ENCODE measurements at regions not wholly inside any gene's neighbourhood (a gene's known extent, or its start where the extent isn't known, plus 50 kb on each side); places are given as distances from the start of the nearest gene placed in this dataset.
A peak's percentile ranks its signal among the peaks of the same experiment; 100 is the strongest.

DNA sequence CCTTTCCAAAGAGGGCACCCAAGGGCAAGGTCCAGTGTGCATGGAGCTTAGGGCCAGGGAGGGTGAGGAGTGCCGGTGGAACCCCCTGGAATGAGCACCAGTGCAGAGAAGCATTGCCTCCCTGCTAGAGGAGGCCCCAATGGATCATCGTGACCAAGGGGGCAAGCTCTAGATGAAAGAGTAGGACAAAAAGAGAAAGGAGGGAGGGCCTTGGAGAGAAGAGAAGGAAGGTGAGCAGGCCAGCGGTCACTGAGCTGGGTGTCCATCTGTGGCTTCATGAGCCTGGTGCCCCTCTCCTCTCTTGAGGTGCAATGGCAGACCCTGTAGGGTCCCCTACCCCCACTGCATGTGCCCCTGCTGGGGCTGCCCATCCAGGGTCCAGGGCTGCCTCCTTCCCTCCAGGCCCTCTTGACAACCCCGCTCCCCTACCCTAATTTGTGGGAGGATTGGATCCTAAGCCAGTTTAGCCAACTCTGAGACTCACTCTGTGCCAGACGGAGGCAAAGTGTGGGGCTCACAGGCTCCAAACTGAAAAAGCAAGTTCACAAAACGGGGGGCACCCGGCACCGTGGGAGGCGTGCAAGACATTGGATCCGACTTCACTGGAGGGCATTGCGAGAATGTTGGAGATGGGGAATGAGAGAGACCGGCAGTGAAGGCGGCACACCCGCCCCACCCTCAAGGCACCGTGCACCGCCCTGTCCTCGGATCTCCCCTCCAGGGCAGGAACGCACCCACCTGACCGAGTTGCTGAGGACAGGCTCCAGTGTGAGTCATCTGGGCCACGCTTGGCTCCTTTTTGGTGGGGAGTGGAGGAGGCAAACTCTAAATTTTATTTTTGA is 207.5 kb downstream of the KIF26A start:
- TF ChIP-seq, protein P1, sequence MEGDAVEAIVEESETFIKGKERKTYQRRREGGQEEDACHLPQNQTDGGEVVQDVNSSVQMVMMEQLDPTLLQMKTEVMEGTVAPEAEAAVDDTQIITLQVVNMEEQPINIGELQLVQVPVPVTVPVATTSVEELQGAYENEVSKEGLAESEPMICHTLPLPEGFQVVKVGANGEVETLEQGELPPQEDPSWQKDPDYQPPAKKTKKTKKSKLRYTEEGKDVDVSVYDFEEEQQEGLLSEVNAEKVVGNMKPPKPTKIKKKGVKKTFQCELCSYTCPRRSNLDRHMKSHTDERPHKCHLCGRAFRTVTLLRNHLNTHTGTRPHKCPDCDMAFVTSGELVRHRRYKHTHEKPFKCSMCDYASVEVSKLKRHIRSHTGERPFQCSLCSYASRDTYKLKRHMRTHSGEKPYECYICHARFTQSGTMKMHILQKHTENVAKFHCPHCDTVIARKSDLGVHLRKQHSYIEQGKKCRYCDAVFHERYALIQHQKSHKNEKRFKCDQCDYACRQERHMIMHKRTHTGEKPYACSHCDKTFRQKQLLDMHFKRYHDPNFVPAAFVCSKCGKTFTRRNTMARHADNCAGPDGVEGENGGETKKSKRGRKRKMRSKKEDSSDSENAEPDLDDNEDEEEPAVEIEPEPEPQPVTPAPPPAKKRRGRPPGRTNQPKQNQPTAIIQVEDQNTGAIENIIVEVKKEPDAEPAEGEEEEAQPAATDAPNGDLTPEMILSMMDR (IDR thresholded peaks at IDR 0.05; ENCODE audit: control insufficient read depth, extremely low read depth, insufficient read depth): no peak
- peak overlapping the region; percentile 11; the same call in 1 of the 2 replicates for H3K4me3 ChIP-seq (ENCODE audit: low read depth, low read length)
- DNase-seq (ENCODE audit: low read depth): no peak

DNA sequence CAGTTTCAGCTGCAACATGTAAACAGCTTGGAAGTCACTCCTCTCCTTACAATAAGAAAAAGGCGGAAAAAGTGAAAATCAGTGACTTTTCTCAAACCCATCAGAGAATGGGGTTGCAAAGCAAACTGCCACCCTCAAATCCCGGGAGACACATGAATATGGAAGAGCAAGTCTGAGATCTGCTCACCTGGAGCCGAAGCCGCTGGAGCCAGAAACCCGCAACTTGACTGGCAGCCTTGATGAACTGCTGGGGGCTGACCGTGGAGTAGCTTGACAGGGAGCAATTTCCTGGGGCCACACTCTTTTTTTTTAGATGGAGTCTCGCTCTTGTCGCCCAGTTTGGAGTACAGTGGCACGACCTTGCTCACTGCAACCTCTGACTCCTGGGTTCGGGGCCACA is 208.2 kb downstream of the KIF26A start:
- peak overlapping the region; percentile 11; the same call in 1 of the 2 replicates for H3K4me3 ChIP-seq (ENCODE audit: low read depth, low read length)
- TF ChIP-seq, protein P1 (IDR thresholded peaks at IDR 0.05; ENCODE audit: control insufficient read depth, extremely low read depth, insufficient read depth): no peak
- DNase-seq (ENCODE audit: low read depth): no peak

DNA sequence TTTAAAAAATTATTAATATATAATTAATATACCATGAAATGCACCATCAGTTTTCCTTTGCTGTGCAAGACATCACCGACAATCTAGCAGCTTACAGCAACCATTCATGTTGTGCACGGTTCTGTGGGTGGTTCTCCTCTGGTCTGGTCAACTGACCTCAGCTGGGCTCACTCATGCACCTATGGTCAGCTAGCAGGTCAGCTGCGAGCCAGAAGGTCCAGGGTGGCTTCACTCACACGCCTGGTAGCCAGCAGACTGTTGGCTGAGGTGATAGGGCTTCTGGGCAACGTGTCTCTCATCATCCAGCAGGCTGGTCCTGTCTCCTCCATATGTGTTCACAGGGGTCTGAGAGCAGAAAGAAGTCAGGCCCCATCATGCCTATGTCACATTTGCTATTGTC is 210.4 kb downstream of the KIF26A start:
- no peak for DNase-seq (ENCODE audit: low read depth)
- no peak overlapping the region for H3K4me3 ChIP-seq (ENCODE audit: low read depth, low read length)
- TF ChIP-seq, protein P1 (IDR thresholded peaks at IDR 0.05; ENCODE audit: control insufficient read depth, extremely low read depth, insufficient read depth): no peak

DNA sequence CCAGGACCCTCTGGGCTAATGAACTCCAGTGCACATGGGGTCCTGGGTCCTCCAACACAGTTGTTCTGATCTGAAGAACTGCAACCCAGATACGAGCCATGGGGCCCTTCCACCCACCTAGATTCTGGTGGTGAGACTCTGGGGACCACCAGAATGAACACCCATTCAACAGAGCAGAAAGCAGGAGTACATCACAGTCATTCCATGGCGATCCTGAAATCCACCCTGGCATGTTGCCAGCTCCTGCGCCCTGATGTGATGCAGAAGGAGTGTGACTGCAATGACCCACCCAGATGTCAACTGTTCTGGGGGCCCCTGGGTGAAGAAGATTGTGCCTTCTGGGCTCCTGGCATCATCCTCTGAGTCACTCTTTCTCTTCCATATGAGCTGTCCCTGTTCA is 211.6 kb downstream of the KIF26A start:
- H3K4me3 ChIP-seq (ENCODE audit: low read depth, low read length): no peak overlapping the region
- DNase-seq (ENCODE audit: low read depth): no peak
- TF ChIP-seq, protein P1 (IDR thresholded peaks at IDR 0.05; ENCODE audit: control insufficient read depth, extremely low read depth, insufficient read depth): no peak

DNA sequence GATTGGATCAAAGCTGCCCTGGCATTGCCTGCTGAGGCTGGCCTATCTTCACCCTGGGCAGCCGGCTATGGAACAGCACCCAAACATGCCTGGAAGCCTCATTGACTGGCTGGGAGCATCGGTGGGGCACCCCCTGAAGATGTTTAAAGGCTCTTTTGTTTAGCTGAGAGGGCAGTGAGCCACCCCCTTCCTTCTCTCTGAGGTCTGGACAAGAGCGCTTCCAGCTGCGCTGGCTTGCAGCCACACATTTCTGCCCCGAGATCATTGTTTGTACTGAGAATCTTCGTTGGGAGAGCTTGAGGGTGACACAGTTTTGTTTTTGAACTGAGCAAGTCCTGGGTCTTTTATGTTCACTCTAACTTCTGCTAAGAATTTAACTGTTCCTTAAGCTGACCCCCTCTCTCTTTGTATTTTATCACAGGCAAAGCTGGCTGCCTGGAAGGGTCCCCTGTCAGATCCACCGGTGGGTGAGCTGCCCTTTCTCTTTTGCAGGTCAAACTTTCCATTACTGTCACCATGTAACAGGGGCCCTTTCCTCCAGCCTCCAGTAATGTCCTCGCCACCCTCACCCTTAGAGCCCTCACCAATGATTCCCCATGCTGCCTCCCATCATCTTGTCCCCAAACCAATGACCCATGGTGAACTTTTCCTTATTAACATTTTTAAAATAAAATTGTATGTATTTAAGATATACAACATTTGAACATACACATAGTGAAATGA is 212.2 kb downstream of the KIF26A start:
- TF ChIP-seq, protein P1 (IDR thresholded peaks at IDR 0.05; ENCODE audit: control insufficient read depth, extremely low read depth, insufficient read depth): no peak
- H3K4me3 ChIP-seq (ENCODE audit: low read depth, low read length): no peak overlapping the region
- no peak for DNase-seq (ENCODE audit: low read depth)

DNA sequence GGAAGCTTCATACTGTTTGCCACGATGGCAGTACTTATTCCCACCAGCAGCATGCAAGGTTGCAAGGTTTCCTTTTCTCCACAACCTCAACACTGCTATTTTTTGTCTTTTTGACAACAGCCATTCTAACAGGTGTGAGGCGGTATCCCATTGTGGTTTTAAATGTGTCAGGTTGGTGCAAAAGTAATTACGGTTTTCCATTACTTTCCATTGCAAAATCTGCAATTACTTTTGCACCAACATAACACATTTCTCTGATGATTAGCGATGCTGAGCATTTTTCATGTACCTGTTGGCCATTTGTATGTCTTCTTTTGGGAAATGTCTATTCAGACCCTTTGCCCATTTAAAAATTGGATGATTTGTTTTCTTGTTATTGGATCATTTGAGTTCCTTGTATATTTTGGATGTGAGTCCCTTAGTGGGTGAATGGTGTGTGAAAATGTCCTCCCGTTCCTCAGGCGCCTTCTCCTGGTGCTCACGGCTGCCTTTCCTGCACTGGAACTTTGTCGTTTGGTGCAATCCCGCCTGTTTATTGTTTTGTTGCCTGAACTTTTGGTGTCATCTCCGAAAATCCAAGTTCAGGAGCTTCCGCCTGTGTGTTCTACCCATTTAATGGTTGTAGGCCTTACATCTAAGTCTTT is 213.6 kb downstream of the KIF26A start:
- DNase-seq (ENCODE audit: low read depth): no peak
- TF ChIP-seq, protein P1 (IDR thresholded peaks at IDR 0.05; ENCODE audit: control insufficient read depth, extremely low read depth, insufficient read depth): no peak
- H3K4me3 ChIP-seq (ENCODE audit: low read depth, low read length): no peak overlapping the region

Data from LNCaP clone FGC (cell line).